Kidney epithelial cell (primary cell): ENCODE measurements at regions not wholly inside any gene's neighbourhood (a gene's known extent, or its start where the extent isn't known, plus 50 kb on each side); places are given as distances from the start of the nearest gene placed in this dataset.
"Not testable (repeated sequence)": the region's sequence is repeated elsewhere in the genome, so short reads cannot be mapped to it uniquely, and the experiment has no call there.

Experiments used
- DNase-seq: peaks from one replicate; pipeline ENCODE4 v3.0.0-alpha.2; 2010; ENCODE audit warnings: low read depth
- H3K27me3 ChIP-seq: 2 replicates; pipeline ENCODE4 v1.6.0; 2011; ENCODE audit warnings: low read length; ENCODE audit not compliant: control insufficient read depth, insufficient read depth
- H3K36me3 ChIP-seq: 2 replicates; pipeline ENCODE4 v1.5.1; 2011; ENCODE audit warnings: low read length; ENCODE audit not compliant: control insufficient read depth, insufficient read depth
- H3K4me3 ChIP-seq: 2 replicates; pipeline ENCODE4 v1.5.1; 2011; ENCODE audit warnings: low read depth, mild to moderate bottlenecking, control low read depth, low read length
- CTCF ChIP-seq: IDR thresholded peaks from 2 replicates; pipeline ENCODE4 v1.5.1; 2011; ENCODE audit warnings: mild to moderate bottlenecking, moderate library complexity, low read length, control low read depth, inconsistent platforms; ENCODE audit not compliant: insufficient read depth, poor library complexity, severe bottlenecking

GRCh38 chr1:189787201-189787600, 690.5 kb downstream of the BRINP3 start:
- no peaks in the 10 kb centered on the region for H3K36me3 ChIP-seq
- no peaks in the 10 kb centered on the region for H3K27me3 ChIP-seq
- TF ChIP-seq CTCF = no peak
- no peak for DNase-seq
- H3K4me3 ChIP-seq = no peak overlapping the region

DNA sequence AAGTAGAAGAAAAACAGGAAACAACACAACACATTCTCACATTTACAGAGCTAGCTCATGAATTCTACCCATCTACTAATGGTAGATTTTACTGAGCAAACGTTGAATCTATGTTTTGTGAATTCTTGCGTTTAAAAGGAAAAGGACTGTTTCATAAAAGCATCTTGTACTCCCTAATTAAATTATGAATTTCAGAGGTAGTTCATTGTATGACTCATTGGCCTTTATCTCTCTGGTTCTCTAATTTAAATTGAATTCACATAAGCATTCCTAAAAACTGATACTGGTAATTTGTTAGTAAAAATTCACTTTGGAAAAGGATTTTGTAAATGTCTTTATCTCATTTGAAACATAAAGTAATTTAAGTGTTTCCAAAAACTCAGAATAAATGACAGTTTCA, 687.3 kb downstream of the BRINP3 start:
- Histone ChIP-seq H3K4me3 (no peak overlapping the region), H3K27me3 (no peaks in the 10 kb centered on the region), H3K36me3 (no peaks in the 10 kb centered on the region)
- no peak for TF ChIP-seq CTCF
- DNase-seq = no peak

- Histone ChIP-seq H3K27me3 (no peaks in the 10 kb centered on the region), H3K36me3 (no peaks in the 10 kb centered on the region), H3K4me3 (no peak overlapping the region)
- no peak for TF ChIP-seq CTCF
- no peak for DNase-seq
Measured at GRCh38 chr1:189803364-189803763, 674.3 kb downstream of the BRINP3 start.

DNA sequence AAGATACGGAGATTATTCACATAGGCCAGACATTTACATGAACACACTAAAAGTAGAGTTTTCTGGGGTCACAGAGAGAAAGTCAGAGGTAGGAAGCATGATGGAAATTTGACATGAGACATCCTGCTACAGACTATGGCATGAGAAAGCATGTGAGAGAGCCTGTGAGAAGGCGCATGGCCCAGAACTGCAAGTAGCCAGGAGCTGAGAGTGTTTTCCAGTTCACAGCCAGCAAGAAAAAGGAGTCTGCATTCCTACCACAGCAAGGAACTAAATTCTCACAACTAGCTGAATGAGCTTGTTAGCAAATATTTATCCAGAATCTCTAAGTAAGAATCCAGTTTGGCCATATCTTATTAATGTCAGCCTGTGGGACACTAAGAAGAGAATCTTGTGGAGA, 673.3 kb downstream of the BRINP3 start:
- H3K36me3 ChIP-seq = no peaks in the 10 kb centered on the region
- no peaks in the 10 kb centered on the region for H3K27me3 ChIP-seq
- TF ChIP-seq CTCF = no peak
- no peak overlapping the region for H3K4me3 ChIP-seq
- DNase-seq = no peak

- Histone ChIP-seq H3K27me3 (no peaks in the 10 kb centered on the region), H3K4me3 (no peak overlapping the region), H3K36me3 (no peaks in the 10 kb centered on the region)
- no peak for DNase-seq
- TF ChIP-seq CTCF = no peak
Measured at GRCh38 chr1:189805735-189806134, 671.9 kb downstream of the BRINP3 start.

DNA sequence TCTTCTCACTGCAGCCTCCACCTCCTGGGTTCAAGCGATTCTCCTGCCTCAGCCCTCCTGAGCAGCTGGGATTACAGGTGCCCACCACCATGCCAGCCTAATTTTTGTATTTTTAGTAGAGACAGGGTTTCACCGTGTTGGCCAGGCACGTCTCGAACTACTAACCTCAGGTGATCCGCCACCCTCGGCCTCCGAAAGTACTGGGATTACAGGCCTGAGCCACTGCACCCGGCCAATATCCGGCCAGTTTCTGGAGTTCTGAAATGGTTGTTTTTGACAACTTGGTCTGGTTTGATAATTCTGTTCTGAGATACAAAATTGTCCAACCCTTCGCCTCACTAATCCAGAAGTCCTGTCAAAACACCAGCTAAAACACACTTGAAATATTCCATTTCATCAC, 667.0 kb downstream of the BRINP3 start:
- H3K36me3 ChIP-seq, H3K27me3 ChIP-seq, H3K4me3 ChIP-seq, DNase-seq: not testable (repeated sequence)
